Endothelial cell of umbilical vein (primary cell): ENCODE measurements at regions not wholly inside any gene's neighbourhood (a gene's known extent, or its start where the extent isn't known, plus 50 kb on each side); places are given as distances from the start of the nearest gene placed in this dataset.

Experiments
- BruUV-seq: library from RNA; stranded (reverse); fragments of 400-500 nt; replicated peaks from 2 replicates; lab custom pipeline; 2021; lab: Mats Ljungman, UMichigan
- CTCF ChIA-PET: fragments of 300-600, 350-600 bp; sonication (Branson Sonifier 250); formaldehyde crosslinking; loops from one replicate; lab custom pipeline; 2021; ENCODE audit warnings: antibody characterized with exemption, inconsistent platforms; lab: Charles Lee
- POLR2A ChIA-PET: fragments of 300-600, 350-600 bp; sonication (Branson Sonifier 250); formaldehyde crosslinking; loops from one replicate; lab custom pipeline; 2021; ENCODE audit warnings: antibody characterized with exemption, inconsistent platforms; lab: Charles Lee
- DNase-seq: peaks from one replicate; pipeline ENCODE4 v3.0.0-alpha.2; 2011; ENCODE audit warnings: low read depth, low spot score
- FAIRE-seq: peaks from 2 replicates; lab custom pipeline; 2011; peaks lifted over from hg19 to GRCh38; lab: Jason Lieb, UNC
- H2AFZ ChIP-seq: 2 replicates; pipeline ENCODE4 v1.6.0; 2012; ENCODE audit warnings: low read depth, low read length, control low read depth, inconsistent platforms
- H3K27ac ChIP-seq: 2 replicates; pipeline ENCODE4 v1.5.1; 2011; ENCODE audit warnings: low read depth, mild to moderate bottlenecking, control low read depth, low read length, moderate library complexity; ENCODE audit not compliant: insufficient read depth
- H3K27me3 ChIP-seq, 2 experiments: 2 replicates each; pipeline versions ENCODE4 v1.6.0 to v1.6.1; 2011; ENCODE audit warnings: low read length in 2 of 2, mixed read lengths in 1 of 2; ENCODE audit not compliant: control insufficient read depth in 2 of 2, insufficient read depth in 2 of 2
- H3K36me3 ChIP-seq, 2 experiments: 2 replicates in 1 of 2; 3 replicates in 1 of 2; pipeline ENCODE4 v1.5.1; 2011; ENCODE audit warnings: low read length in 2 of 2, mild to moderate bottlenecking in 1 of 2, moderate library complexity in 1 of 2; ENCODE audit not compliant: control insufficient read depth in 2 of 2, insufficient read depth in 2 of 2; ENCODE audit errors: extremely low read depth in 1 of 2
- H3K4me1 ChIP-seq: 3 replicates; pipeline ENCODE4 v1.5.1; 2011; ENCODE audit warnings: mild to moderate bottlenecking, low read length; ENCODE audit not compliant: control insufficient read depth, insufficient read depth; ENCODE audit errors: extremely low read depth
- H3K4me2 ChIP-seq: 2 replicates; pipeline ENCODE4 v1.6.1; 2011; ENCODE audit warnings: low read length, control low read depth, mixed read lengths; ENCODE audit not compliant: insufficient read depth
- H3K4me3 ChIP-seq, 3 experiments: fragments of 200-600 bp in 1 of 3; sonication (generic), shearing (Covaris generic) in 1 of 3; replicated peaks in 1 of 3; 2 replicates each; pipeline ENCODE4 v1.5.1; 2011 to 2016; ENCODE audit warnings: control low read depth in 3 of 3, low read length in 3 of 3, mild to moderate bottlenecking in 2 of 3, inconsistent platforms in 1 of 3, low read depth in 1 of 3, moderate library complexity in 1 of 3; ENCODE audit not compliant: insufficient read depth in 1 of 3
- H3K79me2 ChIP-seq: 2 replicates; pipeline ENCODE4 v1.6.0; 2012; ENCODE audit warnings: low read length, inconsistent platforms; ENCODE audit not compliant: control insufficient read depth, insufficient read depth
- H3K9ac ChIP-seq: replicated peaks from 2 replicates; pipeline ENCODE3; 2011; ENCODE audit warnings: low read length, control low read depth; ENCODE audit not compliant: insufficient read depth; ENCODE audit errors: extremely low read depth
- H3K9me1 ChIP-seq: replicated peaks from 3 replicates; pipeline ENCODE4 v1.6.0; 2011; ENCODE audit warnings: mild to moderate bottlenecking, low read length; ENCODE audit not compliant: control insufficient read depth, insufficient read depth; ENCODE audit errors: extremely low read depth
- H3K9me3 ChIP-seq: replicated peaks from 2 replicates; pipeline ENCODE4 v1.5.1; 2012; ENCODE audit warnings: low read length, inconsistent platforms; ENCODE audit not compliant: control insufficient read depth, insufficient read depth
- H4K20me1 ChIP-seq: replicated peaks from 2 replicates; pipeline ENCODE3; 2011; ENCODE audit warnings: mild to moderate bottlenecking, low read length; ENCODE audit not compliant: control insufficient read depth, insufficient read depth; ENCODE audit errors: extremely low read depth
- EZH2 ChIP-seq: IDR thresholded peaks from 2 replicates; pipeline ENCODE4 v1.6.1; 2012; ENCODE audit warnings: borderline replicate concordance, low read depth, mild to moderate bottlenecking, moderate library complexity, low read length, inconsistent platforms; ENCODE audit not compliant: severe bottlenecking
- FOS ChIP-seq: IDR thresholded peaks from 2 replicates; pipeline ENCODE4 v1.6.1; 2011; ENCODE audit warnings: mild to moderate bottlenecking, low read length, moderate library complexity, borderline replicate concordance; ENCODE audit not compliant: insufficient read depth
- GATA2 ChIP-seq: IDR thresholded peaks from 2 replicates; pipeline ENCODE4 v1.7.0; 2011; ENCODE audit warnings: low read depth, mild to moderate bottlenecking, moderate library complexity, mixed read lengths, low read length; ENCODE audit not compliant: insufficient read length, insufficient read depth
- JUN ChIP-seq: IDR thresholded peaks from 2 replicates; pipeline ENCODE4 v1.6.1; 2011; ENCODE audit warnings: borderline replicate concordance, low read depth; ENCODE audit not compliant: insufficient read length, insufficient read depth
- MYC ChIP-seq: IDR thresholded peaks from one replicate; pipeline ENCODE4 v1.6.1; 2011; ENCODE audit warnings: mild to moderate bottlenecking, low read depth, low read length
- POLR2A ChIP-seq: IDR thresholded peaks from 2 replicates; pipeline ENCODE4 v1.6.1; 2012; ENCODE audit warnings: low read depth, mild to moderate bottlenecking, control low read depth, low read length
- POLR2AphosphoS5 ChIP-seq: IDR thresholded peaks from 2 replicates; pipeline ENCODE4 v1.6.1; 2012; ENCODE audit warnings: low read depth, mild to moderate bottlenecking, control low read depth, low read length, moderate library complexity; ENCODE audit not compliant: insufficient read depth
- dilution Hi-C: fragments of 300-500 bp; cut with MboI; formaldehyde crosslinking; loops from one replicate; pipeline ENCODE4 v1.15.0; 2019; ENCODE audit warnings: low sequenced_read_pairs; ENCODE audit not compliant: extremely low pct_ligation_motif_present
- intact Hi-C: fragments of 100-400 bp; cut with micrococcal nuclease; formaldehyde crosslinking; loops from one replicate; pipeline ENCODE4 v1.10.0; 2022
- TF ChIP-seq, protein P1 (sequence below), 2 donors: IDR thresholded peaks; 1 replicate in 1 of 2; 2 replicates in 1 of 2; pipeline ENCODE4 v1.5.1; 2011; ENCODE audit warnings: low read length in 2 of 2, mild to moderate bottlenecking in 2 of 2, moderate library complexity in 2 of 2, control low read depth in 1 of 2, inconsistent platforms in 1 of 2, low read depth in 1 of 2; ENCODE audit not compliant: insufficient read depth in 1 of 2; ENCODE audit errors: extremely low read depth in 1 of 2
- TF ChIP-seq, protein P2 (sequence below): IDR thresholded peaks from 2 replicates; pipeline ENCODE4 v1.6.1; 2011; ENCODE audit not compliant: insufficient read depth, insufficient read length

DNA sequence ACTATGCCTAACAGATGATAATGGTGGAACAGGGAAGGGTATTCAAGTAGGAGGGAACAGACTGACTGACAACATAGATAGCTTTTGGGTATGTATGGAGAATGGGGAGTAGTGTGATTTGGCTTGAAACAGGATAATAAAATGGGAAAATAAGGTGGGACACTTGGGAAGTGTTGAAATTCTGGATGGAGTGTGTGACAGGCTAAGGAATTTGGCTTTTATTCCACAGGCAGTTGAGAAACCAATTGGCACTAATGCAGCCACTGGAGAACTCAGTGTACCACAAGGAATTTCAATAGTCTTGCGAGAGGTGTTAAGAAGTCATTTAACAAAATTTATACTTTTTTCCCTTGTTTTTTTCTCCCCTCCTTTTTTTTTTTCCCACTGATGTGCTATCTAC is 153.5 kb upstream of the ELAVL2 start:
- FAIRE-seq (no peak), DNase-seq (no peak)
- no peaks in the 10 kb centered on the region for H3K36me3 ChIP-seq
- no peak overlapping the region for H3K9ac ChIP-seq
- no peak overlapping the region for H3K4me2 ChIP-seq
- H4K20me1 ChIP-seq, result no peaks in the 10 kb centered on the region
- H3K4me3 ChIP-seq, result no peak overlapping the region
- H3K27me3 ChIP-seq, result no peaks in the 10 kb centered on the region
- no peaks in the 10 kb centered on the region for H3K4me1 ChIP-seq
- dilution Hi-C loops (no loop called here), intact Hi-C loops (no loop called here)
- no peaks in the 10 kb centered on the region for H3K9me3 ChIP-seq
- H3K79me2 ChIP-seq, result no peaks in the 10 kb centered on the region
- ChIA-PET POLR2A (no interaction called here), CTCF (no interaction called here)
- TF ChIP-seq, protein P1, sequence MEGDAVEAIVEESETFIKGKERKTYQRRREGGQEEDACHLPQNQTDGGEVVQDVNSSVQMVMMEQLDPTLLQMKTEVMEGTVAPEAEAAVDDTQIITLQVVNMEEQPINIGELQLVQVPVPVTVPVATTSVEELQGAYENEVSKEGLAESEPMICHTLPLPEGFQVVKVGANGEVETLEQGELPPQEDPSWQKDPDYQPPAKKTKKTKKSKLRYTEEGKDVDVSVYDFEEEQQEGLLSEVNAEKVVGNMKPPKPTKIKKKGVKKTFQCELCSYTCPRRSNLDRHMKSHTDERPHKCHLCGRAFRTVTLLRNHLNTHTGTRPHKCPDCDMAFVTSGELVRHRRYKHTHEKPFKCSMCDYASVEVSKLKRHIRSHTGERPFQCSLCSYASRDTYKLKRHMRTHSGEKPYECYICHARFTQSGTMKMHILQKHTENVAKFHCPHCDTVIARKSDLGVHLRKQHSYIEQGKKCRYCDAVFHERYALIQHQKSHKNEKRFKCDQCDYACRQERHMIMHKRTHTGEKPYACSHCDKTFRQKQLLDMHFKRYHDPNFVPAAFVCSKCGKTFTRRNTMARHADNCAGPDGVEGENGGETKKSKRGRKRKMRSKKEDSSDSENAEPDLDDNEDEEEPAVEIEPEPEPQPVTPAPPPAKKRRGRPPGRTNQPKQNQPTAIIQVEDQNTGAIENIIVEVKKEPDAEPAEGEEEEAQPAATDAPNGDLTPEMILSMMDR (IDR thresholded peaks at IDR 0.05; ENCODE audit: extremely low read depth in 1 of 2, insufficient read depth in 1 of 2, low read depth in 1 of 2, low read length in 2 of 2), result no peak
- TF ChIP-seq JUN (no peak), EZH2 (no peak), GATA2 (no peak), POLR2AphosphoS5 (no peak), POLR2A (no peak), MYC (no peak), FOS (no peak)
- TF ChIP-seq, protein P2, sequence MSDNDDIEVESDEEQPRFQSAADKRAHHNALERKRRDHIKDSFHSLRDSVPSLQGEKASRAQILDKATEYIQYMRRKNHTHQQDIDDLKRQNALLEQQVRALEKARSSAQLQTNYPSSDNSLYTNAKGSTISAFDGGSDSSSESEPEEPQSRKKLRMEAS, result no peak
- H2AFZ ChIP-seq, result no peak overlapping the region
- no TSS peak for BruUV-seq
- no peak overlapping the region for H3K27ac ChIP-seq
- H3K9me1 ChIP-seq, result no peaks in the 10 kb centered on the region
